ENCODE measurements at regions not wholly inside any gene's neighbourhood (a gene's known extent, or its start where the extent isn't known, plus 50 kb on each side); places are given as distances from the start of the nearest gene placed in this dataset.

DNA sequence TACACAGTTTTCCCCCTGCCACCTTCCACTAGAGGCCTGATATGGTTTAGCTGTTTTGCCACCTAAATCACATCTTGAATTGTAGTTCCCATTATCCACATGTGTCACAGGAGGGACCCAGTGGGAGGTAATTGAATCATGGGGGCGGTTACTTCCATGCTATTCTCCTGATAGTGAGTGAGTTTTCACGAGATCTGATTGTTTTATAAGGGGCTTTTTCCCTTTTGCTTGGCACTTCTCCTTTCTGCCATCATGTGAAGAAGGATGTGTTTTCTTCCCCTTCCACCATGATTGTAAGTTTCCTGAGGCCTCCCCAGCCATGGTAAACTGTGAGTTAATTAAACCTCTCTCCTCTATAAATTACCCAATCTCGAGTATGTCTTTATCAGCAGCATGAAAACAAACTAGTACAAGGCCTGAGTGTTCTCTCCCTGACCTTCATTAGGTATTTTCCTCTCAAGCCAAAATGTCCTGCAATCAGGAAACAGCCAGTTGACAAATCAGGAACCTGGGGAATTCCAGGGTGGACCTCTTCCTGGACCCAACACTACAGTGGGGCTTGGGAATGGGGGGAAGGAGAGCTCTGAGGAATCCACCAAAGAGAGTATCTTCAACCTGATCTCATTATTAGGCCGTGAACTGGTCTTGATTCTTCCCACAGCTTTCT, 129.9 kb downstream of the TXNL1 start:
- TF ChIP-seq, protein P1, sequence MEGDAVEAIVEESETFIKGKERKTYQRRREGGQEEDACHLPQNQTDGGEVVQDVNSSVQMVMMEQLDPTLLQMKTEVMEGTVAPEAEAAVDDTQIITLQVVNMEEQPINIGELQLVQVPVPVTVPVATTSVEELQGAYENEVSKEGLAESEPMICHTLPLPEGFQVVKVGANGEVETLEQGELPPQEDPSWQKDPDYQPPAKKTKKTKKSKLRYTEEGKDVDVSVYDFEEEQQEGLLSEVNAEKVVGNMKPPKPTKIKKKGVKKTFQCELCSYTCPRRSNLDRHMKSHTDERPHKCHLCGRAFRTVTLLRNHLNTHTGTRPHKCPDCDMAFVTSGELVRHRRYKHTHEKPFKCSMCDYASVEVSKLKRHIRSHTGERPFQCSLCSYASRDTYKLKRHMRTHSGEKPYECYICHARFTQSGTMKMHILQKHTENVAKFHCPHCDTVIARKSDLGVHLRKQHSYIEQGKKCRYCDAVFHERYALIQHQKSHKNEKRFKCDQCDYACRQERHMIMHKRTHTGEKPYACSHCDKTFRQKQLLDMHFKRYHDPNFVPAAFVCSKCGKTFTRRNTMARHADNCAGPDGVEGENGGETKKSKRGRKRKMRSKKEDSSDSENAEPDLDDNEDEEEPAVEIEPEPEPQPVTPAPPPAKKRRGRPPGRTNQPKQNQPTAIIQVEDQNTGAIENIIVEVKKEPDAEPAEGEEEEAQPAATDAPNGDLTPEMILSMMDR (IDR thresholded peaks at IDR 0.05; ENCODE audit: extremely low read depth, low read depth, low read length), result no peak
- H3K4me1 ChIP-seq (ENCODE audit: insufficient read depth, low read length), result peaks cover 3% of the 10 kb centered on the region
- H3K27me3 ChIP-seq (ENCODE audit: insufficient read depth, low read length), result no peaks in the 10 kb centered on the region
- no peak overlapping the region for H3K4me2 ChIP-seq (ENCODE audit: insufficient read depth, low read length)
- no peaks in the 10 kb centered on the region for H3K36me3 ChIP-seq (ENCODE audit: insufficient read depth, low read length)
- no peak overlapping the region for H3K27ac ChIP-seq (ENCODE audit: low read depth, low read length)
- no peaks in the 10 kb centered on the region for H4K20me1 ChIP-seq (ENCODE audit: insufficient read depth, low read length)
- DNase-seq (ENCODE audit: insufficient read length, low spot score, missing footprints), result no peak
- H3K79me2 ChIP-seq (ENCODE audit: insufficient read depth, low read length), result no peaks in the 10 kb centered on the region
- H2AFZ ChIP-seq (ENCODE audit: low read length), result no peak overlapping the region
- no peaks in the 10 kb centered on the region for H3K9me3 ChIP-seq (ENCODE audit: low read depth, low read length)
- H3K4me3 ChIP-seq (ENCODE audit: insufficient read depth, low read length), result no peak overlapping the region

DNA sequence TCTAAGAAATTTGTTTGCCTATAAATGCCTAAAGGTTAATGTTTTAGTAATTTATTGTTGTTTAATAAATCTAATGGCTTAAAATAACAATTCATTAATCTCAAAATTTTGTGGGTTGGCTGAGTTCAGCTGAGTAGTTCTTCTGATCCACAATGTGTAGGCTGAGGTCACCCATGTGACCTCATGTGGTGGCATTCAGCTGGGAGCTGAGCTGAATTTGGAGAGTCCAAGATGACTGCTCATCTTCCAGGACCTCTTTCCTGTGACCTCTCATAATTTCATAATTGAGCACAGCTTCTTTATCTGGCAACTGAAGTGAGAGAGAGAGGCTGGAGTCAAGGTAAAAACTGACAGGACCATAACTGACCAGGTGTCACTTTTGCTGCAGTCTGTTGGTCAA, 132.4 kb downstream of the TXNL1 start:
- no peak overlapping the region for H3K4me2 ChIP-seq (ENCODE audit: insufficient read depth, low read length)
- H3K9me3 ChIP-seq (ENCODE audit: low read depth, low read length), result no peaks in the 10 kb centered on the region
- no peaks in the 10 kb centered on the region for H3K4me1 ChIP-seq (ENCODE audit: insufficient read depth, low read length)
- no peak overlapping the region for H3K27ac ChIP-seq (ENCODE audit: low read depth, low read length)
- H4K20me1 ChIP-seq (ENCODE audit: insufficient read depth, low read length), result no peaks in the 10 kb centered on the region
- H3K27me3 ChIP-seq (ENCODE audit: insufficient read depth, low read length), result no peaks in the 10 kb centered on the region
- DNase-seq (ENCODE audit: insufficient read length, low spot score, missing footprints), result no peak
- no peaks in the 10 kb centered on the region for H3K36me3 ChIP-seq (ENCODE audit: insufficient read depth, low read length)
- no peaks in the 10 kb centered on the region for H3K79me2 ChIP-seq (ENCODE audit: insufficient read depth, low read length)
- TF ChIP-seq, protein P1 (IDR thresholded peaks at IDR 0.05; ENCODE audit: extremely low read depth, low read depth, low read length), result no peak
- H2AFZ ChIP-seq (ENCODE audit: low read length), result no peak overlapping the region
- no peak overlapping the region for H3K4me3 ChIP-seq (ENCODE audit: insufficient read depth, low read length)

DNA sequence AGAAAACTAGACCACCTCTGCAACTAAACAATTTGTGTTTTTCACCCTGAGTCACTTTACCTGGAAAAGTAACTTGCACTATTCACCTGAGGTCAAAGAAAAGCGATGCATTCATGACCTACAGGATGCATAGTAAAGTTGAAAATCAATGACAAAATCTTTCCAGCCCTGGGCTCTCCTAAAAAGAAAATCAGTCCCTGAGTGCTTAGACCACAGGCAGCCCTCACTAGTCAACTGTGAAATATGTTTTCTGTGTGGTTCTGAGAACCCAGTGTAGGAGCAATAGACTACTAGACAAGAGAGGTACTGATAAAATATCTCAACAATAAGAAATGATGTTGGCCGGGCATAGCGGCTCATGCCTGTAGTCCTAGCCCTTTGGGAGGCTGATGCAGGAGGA, 133.1 kb downstream of the TXNL1 start:
- no peaks in the 10 kb centered on the region for H3K9me3 ChIP-seq (ENCODE audit: low read depth, low read length)
- TF ChIP-seq, protein P1 (IDR thresholded peaks at IDR 0.05; ENCODE audit: extremely low read depth, low read depth, low read length), result no peak
- H3K36me3 ChIP-seq (ENCODE audit: insufficient read depth, low read length), result no peaks in the 10 kb centered on the region

DNA sequence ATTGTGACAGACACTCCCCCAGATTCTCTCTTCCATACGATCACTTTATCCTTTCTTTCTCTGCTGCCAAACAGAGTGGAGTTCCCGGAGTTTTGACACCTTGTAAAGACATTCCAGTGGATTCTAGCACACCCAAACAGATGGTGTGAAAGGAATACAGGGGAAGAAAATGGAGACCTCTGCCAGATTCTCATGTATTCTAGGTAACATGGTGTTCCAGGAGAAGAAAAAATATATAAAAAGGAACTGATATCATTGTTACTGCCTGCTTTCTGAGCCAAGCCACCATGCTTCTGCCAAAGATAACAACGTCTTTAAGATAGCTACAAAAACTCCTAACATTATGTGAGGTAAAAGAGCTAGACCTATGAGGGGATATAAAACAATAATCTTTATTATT, 136.5 kb downstream of the TXNL1 start:
- Histone ChIP-seq H3K79me2 (ENCODE audit: insufficient read depth, low read length) (no peaks in the 10 kb centered on the region), H3K4me3 (ENCODE audit: insufficient read depth, low read length) (no peak overlapping the region), H3K9me3 (ENCODE audit: low read depth, low read length) (no peaks in the 10 kb centered on the region), H3K27ac (ENCODE audit: low read depth, low read length) (no peak overlapping the region), H3K4me1 (ENCODE audit: insufficient read depth, low read length) (no peaks in the 10 kb centered on the region), H4K20me1 (ENCODE audit: insufficient read depth, low read length) (no peaks in the 10 kb centered on the region), H2AFZ (ENCODE audit: low read length) (peak overlapping the region; percentile 47), H3K36me3 (ENCODE audit: insufficient read depth, low read length) (no peaks in the 10 kb centered on the region), H3K4me2 (ENCODE audit: insufficient read depth, low read length) (peak overlapping the region; percentile 20), H3K27me3 (ENCODE audit: insufficient read depth, low read length) (no peaks in the 10 kb centered on the region)
- no peak for DNase-seq (ENCODE audit: insufficient read length, low spot score, missing footprints)
- TF ChIP-seq, protein P1 (IDR thresholded peaks at IDR 0.05; ENCODE audit: extremely low read depth, low read depth, low read length), result no peak

More for the DNA sequence above, 133.1 kb downstream of the TXNL1 start:
- Histone ChIP-seq H3K27me3 (ENCODE audit: insufficient read depth, low read length) (no peaks in the 10 kb centered on the region), H3K4me1 (ENCODE audit: insufficient read depth, low read length) (no peaks in the 10 kb centered on the region), H4K20me1 (ENCODE audit: insufficient read depth, low read length) (no peaks in the 10 kb centered on the region), H3K79me2 (ENCODE audit: insufficient read depth, low read length) (no peaks in the 10 kb centered on the region), H3K4me3 (ENCODE audit: insufficient read depth, low read length) (no peak overlapping the region), H2AFZ (ENCODE audit: low read length) (no peak overlapping the region), H3K4me2 (ENCODE audit: insufficient read depth, low read length) (no peak overlapping the region), H3K27ac (ENCODE audit: low read depth, low read length) (no peak overlapping the region)
- no peak for DNase-seq (ENCODE audit: insufficient read length, low spot score, missing footprints)

Measured in osteoblast (primary cell).